Hepatocyte (in vitro differentiated cells): ENCODE measurements at regions not wholly inside any gene's neighbourhood (a gene's known extent, or its start where the extent isn't known, plus 50 kb on each side); places are given as distances from the start of the nearest gene placed in this dataset.

Experiments
- EZH2 ChIP-seq: fragments of 200-600 bp; sonication (generic); IDR thresholded peaks from 2 replicates; pipeline ENCODE4 v1.6.1; 2016; ENCODE audit warnings: antibody characterized with exemption, mild to moderate bottlenecking, borderline replicate concordance
- EZH2phosphoT487 ChIP-seq: fragments of 200-600 bp; sonication (generic); IDR thresholded peaks from one replicate; pipeline ENCODE4 v1.6.1; 2018; ENCODE audit warnings: antibody characterized with exemption, mild to moderate bottlenecking, low read depth, moderate library complexity; ENCODE audit not compliant: unreplicated experiment, severe bottlenecking
- TF ChIP-seq, protein P1 (sequence below): fragments of 200-600 bp; sonication (generic); IDR thresholded peaks from 2 replicates; pipeline ENCODE4 v1.5.1; 2016; ENCODE audit warnings: antibody characterized with exemption, mild to moderate bottlenecking; ENCODE audit not compliant: poor library complexity

DNA sequence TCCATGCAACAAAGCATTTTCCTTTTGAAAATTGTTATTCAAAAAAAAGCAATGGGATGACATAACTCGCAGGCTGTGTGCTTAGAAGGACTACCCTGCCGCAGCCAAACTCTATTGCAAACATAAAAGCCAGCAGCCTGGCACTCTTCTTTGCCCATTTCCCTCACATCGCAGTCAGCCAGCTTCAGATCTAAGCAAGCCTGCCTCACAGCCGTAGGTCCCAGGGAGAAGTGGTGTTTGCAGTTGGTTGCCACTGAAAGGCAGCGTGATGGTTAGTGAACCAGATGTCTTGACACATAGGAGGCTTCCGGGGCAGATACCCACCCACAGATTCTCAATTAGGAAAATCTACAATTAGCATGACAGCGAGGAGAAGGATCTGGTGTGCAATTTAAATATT is 655.2 kb downstream of the RNF144A start:
- TF ChIP-seq, protein P1, sequence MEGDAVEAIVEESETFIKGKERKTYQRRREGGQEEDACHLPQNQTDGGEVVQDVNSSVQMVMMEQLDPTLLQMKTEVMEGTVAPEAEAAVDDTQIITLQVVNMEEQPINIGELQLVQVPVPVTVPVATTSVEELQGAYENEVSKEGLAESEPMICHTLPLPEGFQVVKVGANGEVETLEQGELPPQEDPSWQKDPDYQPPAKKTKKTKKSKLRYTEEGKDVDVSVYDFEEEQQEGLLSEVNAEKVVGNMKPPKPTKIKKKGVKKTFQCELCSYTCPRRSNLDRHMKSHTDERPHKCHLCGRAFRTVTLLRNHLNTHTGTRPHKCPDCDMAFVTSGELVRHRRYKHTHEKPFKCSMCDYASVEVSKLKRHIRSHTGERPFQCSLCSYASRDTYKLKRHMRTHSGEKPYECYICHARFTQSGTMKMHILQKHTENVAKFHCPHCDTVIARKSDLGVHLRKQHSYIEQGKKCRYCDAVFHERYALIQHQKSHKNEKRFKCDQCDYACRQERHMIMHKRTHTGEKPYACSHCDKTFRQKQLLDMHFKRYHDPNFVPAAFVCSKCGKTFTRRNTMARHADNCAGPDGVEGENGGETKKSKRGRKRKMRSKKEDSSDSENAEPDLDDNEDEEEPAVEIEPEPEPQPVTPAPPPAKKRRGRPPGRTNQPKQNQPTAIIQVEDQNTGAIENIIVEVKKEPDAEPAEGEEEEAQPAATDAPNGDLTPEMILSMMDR: no peak
- TF ChIP-seq EZH2 (no peak), EZH2phosphoT487 (no peak)
